H1 (cell line): ENCODE measurements at regions not wholly inside any gene's neighbourhood (a gene's known extent, or its start where the extent isn't known, plus 50 kb on each side); places are given as distances from the start of the nearest gene placed in this dataset.

ENCODE experiments used
- CTCF ChIA-PET: fragments of 300-600 bp; sonication (Branson Sonifier 250); formaldehyde crosslinking; loops from one replicate; lab custom pipeline; 2021; ENCODE audit not compliant: partially characterized antibody; lab: Charles Lee
- POLR2A ChIA-PET: fragments of 300-600 bp; sonication (Branson Sonifier 250); formaldehyde crosslinking; loops from one replicate; lab custom pipeline; 2021; ENCODE audit warnings: inconsistent platforms; ENCODE audit not compliant: partially characterized antibody; lab: Charles Lee
- DNase-seq, 2 experiments: peaks; one replicate each; pipeline versions ENCODE4 v3.0.0 to v3.0.0-alpha.2; 2010 to 2022; ENCODE audit warnings: low spot score in 2 of 2, low read depth in 1 of 2, mixed read lengths in 1 of 2
- FAIRE-seq: peaks from 2 replicates; lab custom pipeline; 2011; peaks lifted over from hg19 to GRCh38; lab: Jason Lieb, UNC
- H2AFZ ChIP-seq: 2 replicates; pipeline ENCODE4 v1.8.1; 2012; ENCODE audit warnings: low read length, inconsistent platforms
- H2AK5ac ChIP-seq: 2 replicates; pipeline ENCODE4 v1.6.1; 2013; ENCODE audit warnings: low read depth, low read length
- H2BK120ac ChIP-seq: replicated peaks from 2 replicates; pipeline ENCODE3; 2013; ENCODE audit warnings: low read depth, low read length, inconsistent platforms
- H2BK12ac ChIP-seq: 2 replicates; pipeline ENCODE4 v1.6.1; 2013; ENCODE audit warnings: low read depth, low read length
- H2BK15ac ChIP-seq: 2 replicates; pipeline ENCODE4 v1.6.1; 2013; ENCODE audit warnings: low read length
- H2BK20ac ChIP-seq: 2 replicates; pipeline ENCODE4 v1.6.1; 2013; ENCODE audit warnings: low read length
- H2BK5ac ChIP-seq: 2 replicates; pipeline ENCODE4 v1.6.1; 2013; ENCODE audit warnings: low read depth, low read length
- H3K14ac ChIP-seq: 2 replicates; pipeline ENCODE4 v1.6.1; 2013; ENCODE audit warnings: inconsistent platforms; ENCODE audit not compliant: insufficient read length
- H3K18ac ChIP-seq: 2 replicates; pipeline ENCODE4 v1.6.1; 2013; ENCODE audit warnings: low read length; ENCODE audit errors: extremely low read depth
- H3K23ac ChIP-seq: 2 replicates; pipeline ENCODE4 v1.6.1; 2013; ENCODE audit warnings: inconsistent platforms; ENCODE audit not compliant: insufficient read length
- H3K23me2 ChIP-seq: 2 replicates; pipeline ENCODE4 v1.6.1; 2013; ENCODE audit warnings: low read depth, low read length
- H3K27ac ChIP-seq: 2 replicates; pipeline ENCODE4 v1.6.1; 2011; ENCODE audit warnings: low read depth, low read length, inconsistent platforms
- H3K27me3 ChIP-seq, 4 experiments: replicated peaks in 1 of 4; 1 replicate in 1 of 4; 2 replicates in 3 of 4; pipeline versions ENCODE4 v1.6.1 to v1.8.1; 2011 to 2013; ENCODE audit warnings: low read length in 3 of 4, mild to moderate bottlenecking in 3 of 4, inconsistent platforms in 2 of 4, mixed read lengths in 2 of 4, moderate library complexity in 1 of 4; ENCODE audit not compliant: control insufficient read depth in 3 of 4, insufficient read depth in 3 of 4; ENCODE audit errors: extremely low read depth in 1 of 4
- H3K36me3 ChIP-seq, 4 experiments: 2 replicates each; pipeline versions ENCODE4 v1.6.1 to v1.8.1; 2011 to 2013; ENCODE audit warnings: mild to moderate bottlenecking in 4 of 4, low read length in 3 of 4, moderate library complexity in 2 of 4, control low read depth in 1 of 4, inconsistent platforms in 1 of 4; ENCODE audit not compliant: insufficient read depth in 4 of 4, control insufficient read depth in 2 of 4
- H3K4ac ChIP-seq: replicated peaks from 2 replicates; pipeline ENCODE3; 2013; ENCODE audit warnings: low read length, low read depth, mixed read lengths, inconsistent platforms; ENCODE audit not compliant: insufficient read length
- H3K4me1 ChIP-seq, 4 experiments: replicated peaks in 1 of 4; 1 replicate in 1 of 4; 2 replicates in 3 of 4; pipeline versions ENCODE4 v1.6.1 to v1.8.1; 2011 to 2013; ENCODE audit warnings: low read length in 3 of 4, inconsistent platforms in 2 of 4, mixed read lengths in 1 of 4; ENCODE audit not compliant: insufficient read depth in 4 of 4, control insufficient read depth in 3 of 4
- H3K4me2 ChIP-seq, 2 experiments: 2 replicates each; pipeline versions ENCODE4 v1.6.1 to v1.8.1; 2011 to 2013; ENCODE audit warnings: low read depth in 2 of 2, low read length in 2 of 2, control low read depth in 1 of 2, inconsistent platforms in 1 of 2, mild to moderate bottlenecking in 1 of 2; ENCODE audit not compliant: insufficient read depth in 1 of 2
- H3K4me3 ChIP-seq, 4 experiments: fragments of 200-600, 300-600 bp in 1 of 4; sonication (generic), shearing (Covaris generic), sonication (Bioruptor Twin) in 1 of 4; 2 replicates each; pipeline versions ENCODE4 v1.5.1 to v1.8.1; 2011 to 2016; ENCODE audit warnings: low read length in 4 of 4, low read depth in 3 of 4, control low read depth in 2 of 4, inconsistent platforms in 2 of 4, mild to moderate bottlenecking in 2 of 4, mixed read lengths in 1 of 4, moderate library complexity in 1 of 4; ENCODE audit not compliant: insufficient read depth in 2 of 4; ENCODE audit errors: extremely low read depth in 1 of 4
- H3K56ac ChIP-seq: replicated peaks from 2 replicates; pipeline ENCODE3; 2013; ENCODE audit warnings: low read depth, mild to moderate bottlenecking, mixed read lengths, low read length, inconsistent platforms; ENCODE audit not compliant: insufficient read length
- H3K79me1 ChIP-seq: 2 replicates; pipeline ENCODE4 v1.6.1; 2013; ENCODE audit warnings: low read depth, low read length, control low read depth
- H3K79me2 ChIP-seq, 2 experiments: 2 replicates each; pipeline versions ENCODE4 v1.6.1 to v1.8.1; 2012 to 2013; ENCODE audit warnings: low read length in 2 of 2, mild to moderate bottlenecking in 2 of 2, inconsistent platforms in 1 of 2; ENCODE audit not compliant: insufficient read depth in 2 of 2, control insufficient read depth in 1 of 2
- H3K9ac ChIP-seq, 4 experiments: replicated peaks in 1 of 4; 1 replicate in 1 of 4; 2 replicates in 3 of 4; pipeline versions ENCODE4 v1.6.1 to v1.8.1; 2011 to 2013; ENCODE audit warnings: low read depth in 3 of 4, low read length in 3 of 4, control low read depth in 2 of 4, mild to moderate bottlenecking in 2 of 4, moderate library complexity in 2 of 4, inconsistent platforms in 1 of 4; ENCODE audit errors: extremely low read depth in 1 of 4
- H3K9me3 ChIP-seq, 2 experiments: 2 replicates each; pipeline versions ENCODE4 v1.6.1 to v1.8.1; 2012 to 2013; ENCODE audit warnings: mild to moderate bottlenecking in 2 of 2, moderate library complexity in 2 of 2, control low read depth in 1 of 2, inconsistent platforms in 1 of 2, low read depth in 1 of 2, low read length in 1 of 2, mixed read lengths in 1 of 2; ENCODE audit not compliant: insufficient read depth in 2 of 2
- H4K20me1 ChIP-seq, 2 experiments: replicated peaks in 1 of 2; 2 replicates each; pipeline versions ENCODE3 to v1.8.1; 2011 to 2013; ENCODE audit warnings: inconsistent platforms in 2 of 2, low read length in 2 of 2, mild to moderate bottlenecking in 1 of 2; ENCODE audit not compliant: insufficient read depth in 2 of 2, control insufficient read depth in 1 of 2
- H4K5ac ChIP-seq: 2 replicates; pipeline ENCODE4 v1.6.1; 2013; ENCODE audit warnings: low read length, low read depth, mixed read lengths, inconsistent platforms; ENCODE audit not compliant: insufficient read length
- H4K8ac ChIP-seq: 2 replicates; pipeline ENCODE4 v1.8.0; 2013; ENCODE audit warnings: mild to moderate bottlenecking, moderate library complexity, low read length, inconsistent platforms; ENCODE audit not compliant: insufficient read depth; ENCODE audit errors: extremely low read depth
- H4K91ac ChIP-seq: replicated peaks from 2 replicates; pipeline ENCODE3; 2013; ENCODE audit warnings: low read length, mixed read lengths, inconsistent platforms; ENCODE audit not compliant: insufficient read length
- BACH1 ChIP-seq: IDR thresholded peaks from 2 replicates; pipeline ENCODE4 v1.6.1; 2012; ENCODE audit warnings: low read length, improper control_type of control experiment
- BCL11A ChIP-seq, 2 experiments: IDR thresholded peaks; one replicate each; pipeline ENCODE4 v1.6.1; 2011; ENCODE audit warnings: low read depth in 2 of 2, low read length in 2 of 2, mild to moderate bottlenecking in 2 of 2
- EGR1 ChIP-seq: IDR thresholded peaks from 2 replicates; pipeline ENCODE4 v1.6.1; 2011; ENCODE audit warnings: low read depth, low read length, borderline replicate concordance
- GTF2F1 ChIP-seq: IDR thresholded peaks from 2 replicates; pipeline ENCODE4 v1.6.1; 2012; ENCODE audit warnings: low read depth, low read length, improper control_type of control experiment, borderline replicate concordance
- MAFK ChIP-seq: IDR thresholded peaks from 2 replicates; pipeline ENCODE4 v1.6.1; 2012; ENCODE audit warnings: low read depth, mild to moderate bottlenecking, improper control_type of control experiment, low read length
- SAP30 ChIP-seq: fragments of 300-600 bp; sonication (generic); IDR thresholded peaks from 2 replicates; pipeline ENCODE4 v1.7.1; 2012; ENCODE audit warnings: low read length, moderate library complexity, mild to moderate bottlenecking, inconsistent platforms; ENCODE audit not compliant: insufficient read depth, insufficient replicate concordance
- SP2 ChIP-seq: IDR thresholded peaks from 2 replicates; pipeline ENCODE4 v1.6.1; 2012; ENCODE audit warnings: mild to moderate bottlenecking, low read length, inconsistent platforms
- SRF ChIP-seq: IDR thresholded peaks from 2 replicates; pipeline ENCODE4 v1.6.1; 2011; ENCODE audit warnings: mild to moderate bottlenecking, low read depth, low read length, moderate library complexity
- TAF7 ChIP-seq: optimal IDR thresholded peaks from 2 replicates; pipeline ENCODE3; 2011; ENCODE audit warnings: low read depth, mild to moderate bottlenecking, inconsistent platforms, low read length, moderate library complexity, borderline replicate concordance
- TBP ChIP-seq: IDR thresholded peaks from 2 replicates; pipeline ENCODE4 v1.6.1; 2011; ENCODE audit warnings: low read depth, low read length, improper control_type of control experiment
- YY1 ChIP-seq: IDR thresholded peaks from 2 replicates; pipeline ENCODE4 v1.6.1; 2011; ENCODE audit warnings: low read depth, mild to moderate bottlenecking, low read length
- WGBS, 2 experiments: shearing (Covaris generic) in 1 of 2; methylation state at CpG; one replicate each; pipeline versions ENCODE4 v1.1.6 to v1.1.7; 2013 to 2015; ENCODE audit warnings: low lambda C conversion rate in 2 of 2, mixed read lengths in 2 of 2, inconsistent platforms in 1 of 2, low coverage in 1 of 2, missing lambda C conversion rate in 1 of 2; ENCODE audit not compliant: insufficient replicate concordance in 2 of 2, insufficient coverage in 1 of 2, insufficient read length in 1 of 2; ENCODE audit errors: extremely low coverage in 1 of 2, missing lambda C conversion rate in 1 of 2; 5-methylcytosine and 5-hydroxymethylcytosine counted together
- TF ChIP-seq, protein P1 (sequence below): IDR thresholded peaks from 2 replicates; pipeline ENCODE4 v1.6.1; 2012; ENCODE audit warnings: inconsistent platforms

DNA sequence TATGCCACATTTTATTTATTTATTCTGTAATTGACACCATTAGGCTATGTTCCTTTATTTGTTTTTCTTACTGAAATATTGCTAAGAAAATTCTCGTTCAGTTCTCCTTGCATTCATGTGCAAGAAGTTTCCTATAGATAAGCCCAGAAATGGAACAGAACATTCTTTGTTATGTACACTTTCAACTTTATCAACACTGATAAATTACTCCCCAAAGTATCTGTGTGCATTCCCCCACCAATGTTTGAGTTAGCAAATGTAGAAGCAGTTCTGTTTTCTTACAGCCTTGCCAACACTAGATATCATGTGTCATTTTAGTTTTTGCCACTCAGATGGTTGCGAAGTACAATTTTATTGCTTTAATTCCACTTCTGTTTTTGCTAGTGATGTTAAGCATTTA, 166.4 kb upstream of the NPY2R start:
- CTCF ChIA-PET, result no interaction called here
- Histone ChIP-seq H4K5ac (no peak overlapping the region), H3K14ac (no peak overlapping the region), H4K8ac (no peak overlapping the region), H2BK15ac (no peak overlapping the region), H2BK12ac (no peak overlapping the region), H3K56ac (no peak overlapping the region), H4K20me1 (no peaks in the 10 kb centered on the region), H2BK20ac (no peak overlapping the region), H3K79me2 (no peaks in the 10 kb centered on the region), H3K4me2 (no peak overlapping the region), H3K18ac (no peak overlapping the region), H2AK5ac (no peak overlapping the region), H3K4ac (no peak overlapping the region), H3K27ac (no peak overlapping the region), H2AFZ (no peak overlapping the region), H4K91ac (no peak overlapping the region), H3K36me3 (no peaks in the 10 kb centered on the region), H3K23ac (no peak overlapping the region), H3K27me3 (no peaks in the 10 kb centered on the region), H3K23me2 (no peaks in the 10 kb centered on the region), H3K4me3 (no peak overlapping the region), H2BK5ac (no peak overlapping the region), H3K79me1 (no peaks in the 10 kb centered on the region), H2BK120ac (no peak overlapping the region), H3K9me3 (no peaks in the 10 kb centered on the region), H3K4me1 (no peaks in the 10 kb centered on the region), H3K9ac (no peak overlapping the region)
- no peak for DNase-seq
- TF ChIP-seq, protein P1, sequence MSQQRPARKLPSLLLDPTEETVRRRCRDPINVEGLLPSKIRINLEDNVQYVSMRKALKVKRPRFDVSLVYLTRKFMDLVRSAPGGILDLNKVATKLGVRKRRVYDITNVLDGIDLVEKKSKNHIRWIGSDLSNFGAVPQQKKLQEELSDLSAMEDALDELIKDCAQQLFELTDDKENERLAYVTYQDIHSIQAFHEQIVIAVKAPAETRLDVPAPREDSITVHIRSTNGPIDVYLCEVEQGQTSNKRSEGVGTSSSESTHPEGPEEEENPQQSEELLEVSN, result no peak
- TF ChIP-seq SRF (no peak), BCL11A (IDR thresholded peaks at IDR 0.05; ENCODE audit: low read depth in 2 of 2, low read length in 2 of 2) (no peak), TBP (no peak), BACH1 (no peak), GTF2F1 (no peak), YY1 (no peak), SAP30 (no peak), EGR1 (no peak), TAF7 (no peak), SP2 (no peak), MAFK (no peak)
- POLR2A ChIA-PET, result no interaction called here
- WGBS, 2 experiments, result 90% methylated on average over 2 of the region's 2 CpGs; no CpG with 5 or more reads in 1 of the 2 experiments
- no peak for FAIRE-seq
